ENCODE measurements at regions not wholly inside any gene's neighbourhood (a gene's known extent, or its start where the extent isn't known, plus 50 kb on each side); places are given as distances from the start of the nearest gene placed in this dataset.
"Not testable (repeated sequence)": the region's sequence is repeated elsewhere in the genome, so short reads cannot be mapped to it uniquely, and the experiment has no call there.

DNA sequence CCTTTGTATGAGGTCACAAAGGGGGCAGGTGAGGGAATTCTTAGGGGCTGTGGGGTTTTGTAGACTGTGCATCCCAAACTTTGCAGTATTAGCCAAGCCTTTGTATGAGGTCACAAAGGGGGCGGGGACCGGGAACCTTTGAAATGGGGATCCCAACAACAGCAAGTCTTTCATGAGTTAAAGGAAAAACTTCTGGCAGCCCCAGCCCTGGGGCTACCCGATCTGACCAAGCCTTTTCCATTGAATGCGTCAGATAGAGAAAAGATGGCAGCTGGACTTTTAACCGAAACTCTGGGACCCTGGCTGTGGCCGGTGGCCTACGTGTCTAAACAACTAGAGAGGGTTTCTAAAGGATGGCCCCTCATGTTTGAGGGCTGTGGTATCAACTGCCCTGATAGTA, 79.0 kb upstream of the RUBCNL start:
- TF ChIP-seq POLR2A (IDR thresholded peaks at IDR 0.05): not testable (repeated sequence)
- TF ChIP-seq, protein P1, sequence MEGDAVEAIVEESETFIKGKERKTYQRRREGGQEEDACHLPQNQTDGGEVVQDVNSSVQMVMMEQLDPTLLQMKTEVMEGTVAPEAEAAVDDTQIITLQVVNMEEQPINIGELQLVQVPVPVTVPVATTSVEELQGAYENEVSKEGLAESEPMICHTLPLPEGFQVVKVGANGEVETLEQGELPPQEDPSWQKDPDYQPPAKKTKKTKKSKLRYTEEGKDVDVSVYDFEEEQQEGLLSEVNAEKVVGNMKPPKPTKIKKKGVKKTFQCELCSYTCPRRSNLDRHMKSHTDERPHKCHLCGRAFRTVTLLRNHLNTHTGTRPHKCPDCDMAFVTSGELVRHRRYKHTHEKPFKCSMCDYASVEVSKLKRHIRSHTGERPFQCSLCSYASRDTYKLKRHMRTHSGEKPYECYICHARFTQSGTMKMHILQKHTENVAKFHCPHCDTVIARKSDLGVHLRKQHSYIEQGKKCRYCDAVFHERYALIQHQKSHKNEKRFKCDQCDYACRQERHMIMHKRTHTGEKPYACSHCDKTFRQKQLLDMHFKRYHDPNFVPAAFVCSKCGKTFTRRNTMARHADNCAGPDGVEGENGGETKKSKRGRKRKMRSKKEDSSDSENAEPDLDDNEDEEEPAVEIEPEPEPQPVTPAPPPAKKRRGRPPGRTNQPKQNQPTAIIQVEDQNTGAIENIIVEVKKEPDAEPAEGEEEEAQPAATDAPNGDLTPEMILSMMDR (IDR thresholded peaks at IDR 0.05): not testable (repeated sequence)
